Upper lobe of left lung (tissue), 4 donors: ENCODE measurements at regions not wholly inside any gene's neighbourhood (a gene's known extent, or its start where the extent isn't known, plus 50 kb on each side); places are given as distances from the start of the nearest gene placed in this dataset.
"Not testable (repeated sequence)": the region's sequence is repeated elsewhere in the genome, so short reads cannot be mapped to it uniquely, and the experiment has no call there.

ENCODE experiments used
- POLR2A ChIP-seq, 4 donors: fragments of 450-650 bp; IDR thresholded peaks; one replicate each; pipeline ENCODE4 v1.5.1; 2016 to 2017; ENCODE audit warnings: antibody characterized with exemption in 4 of 4, mild to moderate bottlenecking in 2 of 4
- POLR2AphosphoS5 ChIP-seq, 2 donors: sonication (generic); formaldehyde crosslinking; IDR thresholded peaks; one replicate each; pipeline ENCODE4 v1.5.1; 2017; ENCODE audit warnings: antibody characterized with exemption in 2 of 2
- TF ChIP-seq, protein P1 (sequence below), 6 experiments: fragments of 450-650 bp in 4 of 6; fragments of 200-600 bp in 2 of 6; sonication (generic) in 2 of 6; IDR thresholded peaks; one replicate each; pipeline ENCODE4 v1.5.1; 2016 to 2019; ENCODE audit warnings: antibody characterized with exemption in 6 of 6

- TF ChIP-seq, protein P1, sequence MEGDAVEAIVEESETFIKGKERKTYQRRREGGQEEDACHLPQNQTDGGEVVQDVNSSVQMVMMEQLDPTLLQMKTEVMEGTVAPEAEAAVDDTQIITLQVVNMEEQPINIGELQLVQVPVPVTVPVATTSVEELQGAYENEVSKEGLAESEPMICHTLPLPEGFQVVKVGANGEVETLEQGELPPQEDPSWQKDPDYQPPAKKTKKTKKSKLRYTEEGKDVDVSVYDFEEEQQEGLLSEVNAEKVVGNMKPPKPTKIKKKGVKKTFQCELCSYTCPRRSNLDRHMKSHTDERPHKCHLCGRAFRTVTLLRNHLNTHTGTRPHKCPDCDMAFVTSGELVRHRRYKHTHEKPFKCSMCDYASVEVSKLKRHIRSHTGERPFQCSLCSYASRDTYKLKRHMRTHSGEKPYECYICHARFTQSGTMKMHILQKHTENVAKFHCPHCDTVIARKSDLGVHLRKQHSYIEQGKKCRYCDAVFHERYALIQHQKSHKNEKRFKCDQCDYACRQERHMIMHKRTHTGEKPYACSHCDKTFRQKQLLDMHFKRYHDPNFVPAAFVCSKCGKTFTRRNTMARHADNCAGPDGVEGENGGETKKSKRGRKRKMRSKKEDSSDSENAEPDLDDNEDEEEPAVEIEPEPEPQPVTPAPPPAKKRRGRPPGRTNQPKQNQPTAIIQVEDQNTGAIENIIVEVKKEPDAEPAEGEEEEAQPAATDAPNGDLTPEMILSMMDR (IDR thresholded peaks at IDR 0.05), result not testable (repeated sequence)
- not testable (repeated sequence) for TF ChIP-seq POLR2AphosphoS5, POLR2A (IDR thresholded peaks at IDR 0.05)
Observed at GRCh38 chr16:62780081-62780480, 743.8 kb upstream of the CDH8 start.
